HG02759 (cell line): ENCODE measurements at regions not wholly inside any gene's neighbourhood (a gene's known extent, or its start where the extent isn't known, plus 50 kb on each side); places are given as distances from the start of the nearest gene placed in this dataset.

Experiments used
- ATAC-seq: cut with Tn5 transposase; IDR thresholded peaks from one replicate; pipeline ENCODE4 v1.9.1; 2021; ENCODE audit warnings: mild to moderate bottlenecking, moderate library complexity; ENCODE audit not compliant: unreplicated experiment

DNA sequence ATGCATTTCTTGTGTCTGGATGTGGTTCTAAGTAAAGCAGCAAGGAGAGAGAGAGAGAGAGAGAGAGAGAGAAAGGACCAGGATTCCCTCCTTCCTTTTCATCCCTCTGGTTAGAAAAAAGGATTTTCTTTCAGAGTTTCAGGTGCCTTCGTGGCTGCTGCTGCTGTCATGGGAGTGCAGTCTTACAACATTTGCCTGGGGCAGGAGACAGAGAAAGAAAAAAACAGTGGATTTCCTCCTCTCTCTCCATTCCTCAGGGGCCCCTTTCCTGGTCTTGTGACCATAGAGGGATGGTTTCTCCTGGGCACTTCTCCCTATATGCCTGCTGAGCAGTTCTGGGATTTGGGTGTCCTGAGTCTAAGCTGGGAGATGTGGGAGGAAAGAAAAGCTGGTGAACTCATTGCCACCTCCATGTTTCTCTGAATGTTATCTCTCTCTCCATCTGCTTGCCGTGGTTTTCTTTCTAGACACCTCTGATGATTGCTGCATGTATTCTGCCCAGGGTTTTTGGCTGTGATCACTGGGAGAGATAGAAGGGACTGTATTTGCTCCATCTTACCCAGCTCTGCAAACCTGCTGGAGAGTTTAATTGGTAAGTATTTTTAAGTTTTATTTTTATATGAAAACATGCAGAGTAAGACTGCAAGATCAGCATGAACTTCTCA is 142.4 kb upstream of the RGMA start:
- no peak for ATAC-seq

DNA sequence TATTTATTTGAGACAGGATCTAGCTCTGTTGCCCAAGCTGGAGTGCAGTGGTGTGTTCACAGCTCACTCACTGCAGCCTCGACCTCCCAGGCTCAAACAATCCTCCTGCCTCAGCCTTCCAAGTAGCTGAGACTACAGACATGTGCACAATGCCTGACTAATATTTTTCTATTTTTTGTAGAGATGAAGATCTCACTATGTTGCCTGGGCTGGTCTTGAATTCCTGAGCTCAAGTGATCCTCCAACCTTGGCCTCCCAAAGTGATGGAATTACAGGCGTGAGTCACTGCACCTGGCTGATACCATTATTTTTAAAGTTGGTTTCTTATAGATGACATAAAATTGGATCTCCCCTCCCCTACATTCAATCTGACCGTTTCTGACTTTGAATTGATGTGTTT is 139.5 kb upstream of the RGMA start:
- no peak for ATAC-seq

DNA sequence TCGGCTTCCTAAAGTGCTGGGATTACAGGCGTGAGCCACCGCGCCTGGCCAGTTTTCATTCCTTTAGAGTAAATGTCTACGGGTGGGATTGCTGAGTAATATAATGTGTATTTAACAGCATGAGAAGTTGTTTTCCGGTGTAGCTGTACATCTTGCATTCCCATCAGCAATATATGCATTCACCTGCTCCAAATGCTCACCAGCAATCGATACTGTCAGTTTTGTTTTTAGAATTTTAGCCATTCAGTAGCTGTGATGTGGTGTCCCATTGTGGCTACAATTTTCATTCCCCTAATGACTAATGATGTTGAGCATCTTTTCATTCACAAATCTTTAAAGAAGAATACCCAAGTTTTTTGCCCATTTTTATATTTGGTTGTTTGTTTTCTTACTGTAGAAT is 134.8 kb upstream of the RGMA start:
- no peak for ATAC-seq

DNA sequence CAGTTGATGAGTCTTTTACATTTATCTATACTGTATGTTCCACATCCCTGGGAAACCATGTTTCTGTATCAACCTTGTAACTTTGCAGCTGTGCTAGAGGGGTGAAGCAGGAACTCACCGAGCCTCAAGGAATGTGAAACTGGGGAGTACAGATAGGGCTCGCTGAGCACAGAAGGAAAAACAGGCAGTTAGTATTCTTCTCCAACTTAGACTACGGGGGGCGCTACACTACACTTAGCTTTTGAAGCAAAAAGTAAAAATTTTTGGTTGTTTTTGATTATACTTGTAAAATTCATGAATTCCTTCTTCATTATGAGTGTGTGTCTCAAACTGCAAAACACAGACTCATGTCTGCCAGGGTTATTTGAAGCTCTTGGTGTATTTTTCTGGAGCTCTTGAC is 132.7 kb upstream of the RGMA start:
- ATAC-seq: no peak

DNA sequence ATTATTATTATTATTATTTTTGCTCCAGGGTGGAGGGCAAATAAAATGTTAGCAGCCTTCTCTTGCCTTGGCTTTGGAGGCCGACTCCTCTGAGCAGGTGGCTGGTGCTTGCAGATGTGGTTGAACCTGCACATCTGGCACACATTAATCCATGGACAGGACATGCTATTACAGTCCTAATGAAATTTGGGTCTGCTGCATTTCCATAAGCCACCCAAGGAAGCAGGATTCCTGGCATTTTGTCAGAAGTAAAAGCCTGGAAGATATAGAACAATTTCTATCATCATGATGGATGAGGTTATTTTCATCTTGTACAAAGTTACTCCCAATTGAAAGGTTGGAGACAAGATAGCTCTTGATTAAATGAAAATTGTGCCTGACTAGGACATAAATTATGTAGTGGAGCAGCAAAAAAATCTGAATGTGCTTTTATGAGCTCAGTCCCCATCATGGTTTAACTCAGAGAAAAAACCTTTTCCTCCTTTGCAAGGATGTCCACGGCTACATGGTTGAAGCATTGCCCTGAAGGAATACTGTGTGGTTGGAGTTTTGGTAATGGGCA is 130.9 kb upstream of the RGMA start:
- ATAC-seq: no peak

DNA sequence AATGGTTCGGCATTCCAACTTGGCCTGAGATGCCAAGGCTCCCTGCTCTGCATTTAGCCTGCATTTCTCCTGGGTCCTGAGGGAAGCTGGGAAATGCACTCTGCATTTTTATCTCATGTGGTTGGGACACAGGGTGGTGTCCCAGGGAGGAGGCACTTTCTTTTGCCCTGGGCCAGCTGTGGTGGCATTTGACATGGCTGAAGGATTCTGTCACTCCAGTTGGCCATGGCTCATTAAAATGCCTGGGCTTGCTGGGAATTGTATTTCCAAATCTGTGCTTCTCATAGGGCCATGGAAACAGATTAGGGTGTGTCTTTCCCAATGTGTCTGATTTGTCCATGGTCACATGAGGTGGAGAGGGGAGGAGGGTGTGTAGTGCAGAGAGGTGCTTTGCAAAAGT is 128.3 kb upstream of the RGMA start:
- no peak for ATAC-seq

DNA sequence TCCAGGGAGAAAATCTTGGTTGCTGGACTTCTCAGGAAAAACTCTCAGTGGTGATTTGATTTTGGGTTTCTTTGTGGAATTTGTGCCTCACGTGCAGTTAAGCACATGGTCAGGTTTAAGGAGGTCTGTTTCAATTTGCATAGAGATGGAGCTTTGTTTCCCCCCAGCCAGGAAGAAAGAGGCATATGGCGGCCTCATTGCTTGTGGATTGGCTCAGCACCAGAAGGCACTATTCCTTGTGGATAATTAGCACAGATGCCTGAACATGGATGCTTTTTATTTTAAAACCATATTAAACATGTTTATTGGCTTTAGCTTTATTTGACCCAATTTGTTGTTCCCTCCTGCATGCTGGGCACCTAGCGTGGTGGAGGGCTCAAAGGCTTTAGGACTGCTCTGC is 125.1 kb upstream of the RGMA start:
- ATAC-seq: no peak

DNA sequence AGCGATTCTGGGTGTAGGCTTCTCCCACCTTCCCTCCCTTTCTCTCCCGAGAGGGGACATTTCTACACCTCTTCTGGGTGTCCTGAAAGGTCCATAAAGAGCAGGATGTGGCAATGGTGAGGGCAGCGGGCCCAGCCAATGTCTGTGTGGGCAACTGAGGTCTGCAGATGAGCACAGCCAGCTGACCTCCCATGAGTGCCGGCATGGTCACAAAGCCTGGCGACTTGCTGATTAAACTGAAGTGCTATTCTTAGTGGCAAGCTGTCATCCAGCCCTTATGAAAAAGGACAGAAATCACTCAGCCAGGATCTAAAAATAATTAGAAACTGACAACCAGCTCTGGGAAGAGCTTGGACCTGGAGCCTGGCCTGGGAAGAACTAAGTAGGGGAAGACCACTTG is 124.3 kb upstream of the RGMA start:
- no peak for ATAC-seq

DNA sequence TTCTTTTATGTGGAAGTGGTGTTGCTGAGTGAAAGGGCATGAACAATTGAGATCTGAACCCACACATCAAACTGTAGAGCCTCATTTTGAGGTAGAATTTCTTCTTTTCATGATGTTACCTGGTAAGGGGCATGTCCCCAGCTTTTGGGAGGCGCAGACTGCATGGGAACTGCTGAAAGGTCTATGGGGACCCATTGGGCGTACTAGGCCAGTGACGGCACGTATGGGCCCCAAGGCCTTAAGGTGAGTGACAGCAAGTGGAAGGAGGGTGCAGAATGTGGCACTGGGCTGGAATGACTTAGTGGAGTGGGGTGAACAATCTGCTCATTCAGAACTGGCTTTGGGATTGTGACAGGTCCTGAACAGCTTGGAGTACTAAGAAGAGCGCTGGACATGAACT is 123.6 kb upstream of the RGMA start:
- ATAC-seq: no peak

DNA sequence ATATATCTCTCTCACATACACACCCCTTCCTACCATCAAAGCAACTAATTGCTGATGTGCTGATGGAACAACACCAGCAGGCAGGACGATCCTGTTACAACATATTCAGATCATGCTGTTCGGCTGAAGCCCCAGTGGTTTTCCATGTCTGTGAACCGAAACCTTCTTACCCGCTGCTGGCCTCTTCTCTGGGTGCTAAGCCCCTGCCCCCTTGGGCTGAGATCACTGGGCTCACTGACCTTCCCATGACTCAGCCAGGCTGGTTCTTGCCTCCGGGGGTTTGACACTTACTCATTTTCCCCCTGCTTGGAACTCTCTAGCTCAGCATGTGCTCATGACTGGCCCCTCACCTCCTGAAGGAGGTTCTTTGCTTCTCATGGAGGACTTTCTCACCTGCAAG is 122.0 kb upstream of the RGMA start:
- no peak for ATAC-seq

DNA sequence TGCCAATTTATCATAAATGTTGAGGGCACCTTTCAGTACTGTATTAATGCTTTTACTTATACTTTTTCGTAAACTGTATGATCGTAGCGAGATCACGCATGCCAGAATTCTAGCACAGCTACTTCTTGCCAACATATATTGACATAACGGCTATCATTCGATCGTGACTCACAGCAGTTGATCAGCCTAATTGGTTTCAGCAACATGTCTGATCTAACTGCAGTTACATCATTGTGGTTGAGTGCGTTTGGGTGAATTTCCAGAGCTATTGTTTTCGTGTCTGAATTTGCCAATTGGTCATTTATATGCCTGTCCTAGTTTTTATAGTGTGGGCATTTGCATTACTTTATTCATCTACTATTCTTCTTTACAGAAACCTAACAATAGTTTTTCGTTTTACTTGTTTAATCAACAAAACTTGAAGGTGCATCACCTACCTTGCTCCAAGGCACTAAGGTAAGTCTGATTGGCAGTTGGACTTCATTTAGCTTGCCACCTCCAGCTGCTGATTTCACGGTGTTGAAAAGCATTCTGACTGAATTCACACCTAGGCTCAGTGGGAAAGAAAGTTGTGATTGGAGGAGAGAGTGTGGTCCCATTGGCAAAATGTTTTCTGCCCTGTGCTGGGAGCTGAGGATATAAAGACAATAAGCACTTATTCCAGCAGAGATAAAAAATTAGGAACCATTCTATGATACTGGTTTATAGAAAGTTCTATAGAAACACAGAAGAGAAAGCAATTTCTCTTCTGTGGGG is 120.9 kb upstream of the RGMA start:
- ATAC-seq: no peak

DNA sequence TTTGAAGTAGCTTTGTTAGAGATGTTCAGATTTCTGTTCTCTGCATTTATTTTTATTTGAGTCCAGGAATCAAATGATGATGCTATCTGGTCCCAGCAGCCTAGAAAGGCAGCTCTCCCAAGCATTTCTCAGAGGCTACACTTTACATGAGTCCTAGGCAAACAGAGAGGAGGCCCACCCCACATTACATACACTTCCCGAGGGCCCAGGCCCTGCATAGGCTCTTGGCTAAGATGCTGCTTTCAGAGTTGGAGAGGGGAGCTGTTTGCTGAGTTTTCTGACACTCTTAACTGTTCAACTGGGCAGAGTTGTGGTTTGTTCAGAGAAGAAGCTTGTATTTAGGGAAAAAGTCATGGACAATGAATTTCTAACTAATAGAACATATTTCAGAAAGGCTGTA is 117.9 kb upstream of the RGMA start:
- ATAC-seq: no peak

DNA sequence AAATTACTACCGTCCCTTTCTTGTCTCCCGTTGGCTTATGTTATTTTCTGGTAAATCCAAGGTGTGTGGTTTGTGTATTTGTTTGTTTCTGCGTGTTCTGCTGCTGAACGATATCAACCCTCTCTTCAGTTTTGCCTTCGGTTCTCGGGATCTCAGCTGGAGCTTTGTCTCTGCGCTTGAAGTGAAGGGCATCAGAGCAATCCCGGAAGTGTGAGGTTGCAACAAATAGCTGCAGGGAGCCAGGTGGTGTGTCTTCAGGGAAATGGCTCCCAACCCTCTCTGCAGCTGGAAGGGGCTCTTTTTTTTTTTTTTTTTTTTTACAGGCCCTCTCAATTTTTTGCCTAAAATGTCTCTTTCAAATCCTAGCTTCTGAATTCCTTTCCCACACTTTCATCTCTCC is 116.4 kb upstream of the RGMA start:
- no peak for ATAC-seq

DNA sequence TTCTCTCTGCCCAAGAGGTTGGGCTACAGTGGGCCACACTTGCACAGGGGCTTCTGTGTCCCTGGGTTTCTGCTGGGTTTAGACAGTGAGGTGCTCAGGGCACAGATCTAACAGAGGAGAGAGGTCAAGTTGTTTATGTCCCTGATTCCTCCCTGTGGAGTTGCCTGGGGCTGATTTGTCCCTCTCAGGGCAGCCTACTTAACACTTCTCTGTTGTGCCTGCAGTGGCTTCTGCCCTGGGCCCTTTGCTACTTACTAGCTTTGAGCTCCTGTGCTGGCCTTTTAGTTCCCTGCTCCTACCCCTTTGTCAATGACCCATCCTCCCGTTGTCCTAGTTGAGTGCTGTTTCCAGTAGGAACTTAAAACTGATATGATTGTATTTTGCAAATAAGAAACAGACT is 114.0 kb upstream of the RGMA start:
- no peak for ATAC-seq

DNA sequence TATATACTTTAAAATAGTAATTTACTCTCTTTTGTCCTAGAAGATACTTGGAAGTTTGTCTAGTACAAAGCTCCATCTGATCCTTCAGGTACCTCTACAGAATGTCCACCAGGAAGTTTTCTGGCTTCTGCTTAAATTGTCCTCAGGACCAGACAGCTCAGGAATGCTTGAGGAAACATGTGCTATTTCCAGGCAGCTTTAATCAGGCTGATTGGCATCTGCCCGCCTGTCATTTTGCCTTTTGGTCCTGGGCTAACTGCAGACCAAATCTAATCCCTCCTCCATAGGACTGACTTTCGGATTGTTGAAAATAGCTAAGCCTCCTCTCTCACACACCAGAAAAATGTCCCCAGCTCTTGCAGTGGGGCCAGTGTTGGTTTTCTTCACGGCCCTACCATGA is 113.4 kb upstream of the RGMA start:
- no peak for ATAC-seq

DNA sequence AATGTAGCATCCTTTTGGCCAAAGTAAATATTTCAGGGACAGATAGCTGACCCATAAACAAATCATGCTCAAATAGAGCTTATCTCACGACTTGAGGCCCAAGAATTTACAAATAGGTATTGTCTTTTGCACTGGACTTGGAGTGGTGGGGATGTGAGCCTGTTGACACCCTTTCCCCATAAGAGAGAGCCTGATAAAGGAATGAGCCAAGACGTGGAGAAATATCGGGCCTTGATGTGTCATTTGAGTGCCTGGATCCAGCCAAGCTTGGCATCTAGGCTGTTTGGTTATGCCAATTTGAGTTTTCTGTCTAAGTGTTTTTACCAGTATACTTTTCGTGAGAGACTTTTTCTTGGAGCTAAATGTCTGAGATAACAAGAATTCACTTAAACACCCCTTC is 112.9 kb upstream of the RGMA start:
- no peak for ATAC-seq

DNA sequence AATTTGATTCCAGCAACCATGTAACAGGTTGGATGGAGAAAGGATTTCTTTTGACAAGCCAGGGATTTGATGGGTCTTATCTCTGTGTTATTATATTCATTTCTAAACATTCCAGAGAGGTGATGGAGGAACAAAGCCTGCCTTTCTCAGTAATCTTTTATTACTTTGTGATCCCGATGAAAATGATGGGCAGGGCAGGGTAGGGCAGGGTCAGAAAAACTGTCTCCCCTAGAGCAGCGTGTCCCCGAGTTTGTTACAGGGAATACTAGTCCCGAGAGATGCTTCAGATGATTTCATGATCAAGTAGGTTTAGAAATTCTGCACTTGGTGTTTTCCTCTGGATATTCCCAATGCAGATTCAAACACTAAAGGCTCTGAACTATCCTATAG is 111.8 kb upstream of the RGMA start:
- ATAC-seq: no peak

DNA sequence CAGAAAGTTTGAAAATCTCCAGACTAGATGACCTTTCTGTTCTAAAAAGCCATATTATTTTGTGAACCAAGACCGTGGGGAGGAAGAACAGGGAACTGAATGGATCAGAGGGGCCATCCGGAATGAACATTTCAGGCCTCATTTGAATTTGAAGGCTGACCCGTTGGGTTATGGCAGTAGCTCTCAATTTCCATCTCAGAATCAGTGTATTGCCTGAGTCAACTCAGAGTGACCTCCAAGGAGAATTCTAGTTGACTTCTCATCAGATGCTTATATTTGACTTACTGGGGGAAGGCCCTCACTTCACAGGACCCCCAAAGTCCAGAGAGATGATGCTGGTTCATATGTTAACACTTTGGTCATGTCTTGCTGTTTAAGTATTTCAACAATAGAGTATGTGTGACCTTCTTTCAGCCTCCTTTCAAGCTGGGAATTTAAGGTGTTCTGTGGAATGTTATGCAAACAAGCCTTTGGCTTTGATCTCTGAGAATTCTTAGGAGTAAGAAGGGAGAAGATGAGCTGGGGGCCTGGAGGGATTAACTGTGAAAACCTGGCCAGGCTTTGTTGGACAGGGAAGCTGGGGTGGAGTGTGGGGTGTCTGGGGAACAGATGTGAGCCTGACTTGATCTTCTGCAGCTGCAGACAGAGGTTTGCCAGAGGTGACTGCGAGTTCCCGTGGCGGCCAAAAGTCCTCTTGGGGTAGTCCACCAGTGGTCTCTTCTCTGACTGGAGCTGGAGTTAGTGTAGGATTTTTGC is 111.2 kb upstream of the RGMA start:
- ATAC-seq: no peak

DNA sequence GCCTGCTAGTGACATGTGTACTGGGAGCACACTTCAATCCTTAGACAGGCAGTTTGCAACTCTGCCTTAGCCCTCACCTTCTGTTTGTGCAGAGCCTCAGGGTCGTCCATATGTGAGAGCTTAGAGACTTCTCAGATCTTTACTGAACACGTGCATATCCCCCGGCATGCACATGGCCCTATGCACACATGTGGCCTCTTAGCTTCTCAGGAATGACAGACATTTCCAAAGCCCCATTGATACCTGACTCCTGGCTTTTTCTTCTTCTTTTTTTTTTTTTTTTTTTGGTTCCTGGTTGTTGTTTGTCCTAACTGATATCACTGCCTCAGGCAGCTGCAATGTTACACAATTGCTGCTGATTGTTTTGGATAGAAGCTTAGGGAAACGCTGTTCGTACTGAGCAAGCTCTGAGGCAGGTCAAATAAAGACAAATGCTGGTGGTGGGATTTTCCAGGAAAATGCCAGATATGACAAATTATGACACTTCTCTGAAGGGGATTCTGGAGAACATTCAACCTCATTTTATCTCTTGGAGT is 107.2 kb upstream of the RGMA start:
- no peak for ATAC-seq

DNA sequence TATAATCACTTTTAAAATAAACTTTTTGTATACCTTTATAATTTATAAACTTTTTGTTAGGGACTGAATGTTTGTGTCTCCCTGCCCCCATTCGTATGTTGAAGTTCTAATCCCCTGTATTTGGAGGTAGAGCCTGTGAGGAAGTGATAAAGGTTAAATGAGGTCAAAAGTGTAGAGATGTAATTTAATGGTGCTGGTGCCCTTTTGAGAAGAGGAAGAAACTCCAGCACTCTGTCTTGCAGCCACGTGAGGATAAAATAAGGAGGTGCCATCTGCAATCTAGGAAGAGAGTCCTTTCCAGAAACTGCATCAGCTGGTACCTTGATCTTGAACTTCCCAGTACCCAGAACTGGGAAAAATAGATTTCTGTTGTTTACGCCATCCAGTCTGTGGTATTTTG is 106.1 kb upstream of the RGMA start:
- no peak for ATAC-seq

DNA sequence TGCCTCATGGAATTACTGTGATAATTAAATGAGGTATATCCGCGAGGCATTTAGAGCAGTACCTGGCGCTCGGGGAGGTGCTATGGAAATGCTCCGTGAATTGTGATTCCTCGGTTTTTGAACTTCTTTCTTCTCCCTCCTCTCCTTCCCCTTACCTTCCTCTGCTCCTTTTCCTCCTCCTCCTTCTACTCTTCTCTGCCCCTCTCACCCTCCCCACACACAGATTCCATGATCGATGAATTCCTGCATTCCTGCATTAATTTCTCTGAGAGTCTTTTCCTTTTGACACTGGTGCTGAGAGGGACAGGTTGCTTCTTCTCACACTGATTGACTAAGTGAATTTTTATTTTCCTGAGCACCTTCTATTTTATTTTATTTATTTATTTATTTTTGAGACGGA is 101.2 kb upstream of the RGMA start:
- ATAC-seq: no peak

DNA sequence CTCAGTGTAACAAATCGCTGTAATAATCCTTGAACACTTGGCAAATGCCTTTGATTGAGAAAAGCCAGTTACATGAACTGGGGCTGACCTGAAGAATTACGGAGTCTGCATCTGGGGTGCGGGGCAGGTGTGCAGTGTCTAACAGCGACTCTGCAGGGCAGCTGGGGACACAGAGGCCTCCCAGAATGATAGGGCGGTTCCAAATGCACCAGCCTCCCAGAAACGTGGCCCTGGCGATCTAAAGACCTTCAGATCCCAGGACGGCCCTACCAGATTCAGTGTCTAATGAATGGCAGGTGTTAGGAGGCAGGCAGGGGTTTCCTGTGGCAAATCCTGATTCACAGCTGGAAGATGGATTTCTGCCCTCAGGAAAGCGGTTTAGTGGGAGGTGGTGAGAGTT is 100.5 kb upstream of the RGMA start:
- ATAC-seq: no peak
